NCI-H2107 treated with DMSO at 0.1 percent for 48 hours (cell line): ENCODE measurements at regions not wholly inside any gene's neighbourhood (a gene's known extent, or its start where the extent isn't known, plus 50 kb on each side); places are given as distances from the start of the nearest gene placed in this dataset.

Source experiments
- DNase-seq: peaks from one replicate; lab custom pipeline; 2025; ENCODE audit not compliant: unreplicated experiment; lab: John Stamatoyannopoulos, UW

- DNase-seq = peak; percentile 96
Observed at GRCh38 chr7:96495751-96496216, 173.9 kb upstream of the SLC25A13 start.

- DNase-seq = no peak
Observed at GRCh38 chr7:96486681-96487080, 164.8 kb upstream of the SLC25A13 start.

GRCh38 chr7:96484845-96485244, 162.9 kb upstream of the SLC25A13 start:
- no peak for DNase-seq

- no peak for DNase-seq
Observed at GRCh38 chr7:96484091-96484490, 162.2 kb upstream of the SLC25A13 start.

- no peak for DNase-seq
Observed at GRCh38 chr7:96481796-96482195, 159.9 kb upstream of the SLC25A13 start.

GRCh38 chr7:96479015-96479645, 157.2 kb upstream of the SLC25A13 start:
- no peak for DNase-seq

GRCh38 chr7:96471606-96472005, 149.7 kb upstream of the SLC25A13 start:
- no peak for DNase-seq

DNA sequence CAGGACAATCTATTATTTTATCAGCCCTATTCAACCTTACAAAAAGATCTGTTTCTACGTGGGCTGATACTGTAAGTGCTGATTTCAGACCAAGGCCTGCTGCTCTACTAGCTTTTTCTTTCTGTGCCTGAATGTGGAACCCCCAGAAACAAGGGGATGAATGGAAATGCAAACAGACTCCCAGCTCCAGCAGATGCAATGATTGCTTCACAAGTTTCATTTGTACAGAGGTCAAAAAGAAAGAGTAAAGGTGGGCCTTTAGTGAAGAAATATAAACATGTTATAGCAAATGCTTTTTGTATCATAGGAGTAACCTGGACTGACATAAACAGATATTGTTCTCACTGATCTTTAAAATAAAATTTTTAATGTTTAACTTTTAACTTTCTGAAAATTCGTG, 130.2 kb upstream of the SLC25A13 start:
- no peak for DNase-seq

GRCh38 chr7:96449094-96449493, 127.2 kb upstream of the SLC25A13 start:
- no peak for DNase-seq

DNA sequence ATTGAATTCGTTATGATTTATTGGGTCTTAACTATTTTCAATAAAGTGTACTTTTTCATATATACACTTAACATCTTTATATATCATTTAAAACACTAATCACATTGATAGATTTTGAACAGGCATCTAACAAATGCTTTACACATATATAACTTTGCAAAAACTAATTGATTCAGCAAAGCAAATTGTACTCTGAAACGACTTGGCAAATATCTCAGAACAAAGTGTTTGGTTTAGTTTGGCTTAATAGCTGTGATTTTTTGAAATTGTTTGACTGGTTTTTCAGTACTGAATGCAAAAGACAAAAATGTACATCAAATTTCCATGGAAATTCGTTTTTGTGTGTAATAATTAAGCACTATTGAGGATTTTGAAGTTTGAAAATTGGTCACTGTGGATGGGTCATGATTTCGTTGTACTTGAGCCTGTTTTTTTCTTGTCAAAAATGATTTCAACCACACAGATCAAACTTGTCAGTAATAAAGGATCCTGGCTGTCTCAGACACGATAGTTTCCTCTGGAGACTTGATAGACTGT, 125.3 kb upstream of the SLC25A13 start:
- no peak for DNase-seq

DNA sequence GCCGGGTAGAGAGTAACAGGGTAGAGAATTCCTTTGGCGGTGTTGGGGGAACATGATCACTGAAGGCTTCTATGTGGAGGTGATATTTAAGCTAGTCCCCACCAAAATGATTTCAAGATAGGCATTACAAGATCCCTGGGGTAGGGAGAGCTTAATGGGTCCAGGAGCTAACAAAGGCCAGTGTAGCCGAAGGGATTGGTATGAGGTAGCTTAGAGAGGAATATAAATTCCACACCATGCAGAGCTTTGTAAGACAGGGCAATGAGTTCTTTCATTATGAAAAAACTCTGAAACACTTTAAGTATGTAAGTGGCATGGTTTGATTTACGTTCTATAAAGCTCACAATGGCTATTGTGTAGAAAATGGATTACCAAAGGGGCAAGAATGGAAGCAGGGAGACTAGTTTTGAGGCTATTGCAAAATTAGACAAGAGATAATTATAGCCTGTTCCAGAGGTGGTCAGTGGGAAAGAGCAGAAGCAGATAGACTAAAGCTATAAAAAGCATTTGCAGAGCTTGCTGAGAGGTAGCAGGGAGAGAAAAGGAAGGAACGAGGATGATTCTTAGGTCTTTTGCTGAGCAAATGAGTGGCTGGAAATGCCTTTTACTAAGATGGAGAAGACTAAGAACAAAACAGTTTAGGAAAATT, 119.7 kb upstream of the SLC25A13 start:
- no peak for DNase-seq

GRCh38 chr7:96440328-96440727, 118.4 kb upstream of the SLC25A13 start:
- no peak for DNase-seq

DNA sequence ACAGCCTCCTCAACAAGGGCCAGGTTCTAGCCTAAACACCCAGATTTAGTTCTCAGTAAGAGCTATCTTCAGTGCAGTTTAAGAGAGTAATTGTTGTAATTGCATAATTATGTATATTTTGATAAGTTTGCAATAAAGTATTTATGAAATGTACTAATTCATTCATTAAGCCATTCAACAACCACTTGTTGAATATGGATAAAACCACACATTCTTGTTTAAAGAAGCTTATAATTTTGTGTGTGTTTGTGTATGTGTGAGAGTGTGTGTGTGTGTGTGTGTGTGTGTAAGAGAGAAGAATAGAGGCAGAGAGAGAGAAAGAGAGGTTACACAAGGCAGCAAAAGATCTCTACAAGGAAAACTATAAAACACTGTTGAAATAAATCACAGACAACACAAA, 115.0 kb upstream of the SLC25A13 start:
- DNase-seq = no peak

DNA sequence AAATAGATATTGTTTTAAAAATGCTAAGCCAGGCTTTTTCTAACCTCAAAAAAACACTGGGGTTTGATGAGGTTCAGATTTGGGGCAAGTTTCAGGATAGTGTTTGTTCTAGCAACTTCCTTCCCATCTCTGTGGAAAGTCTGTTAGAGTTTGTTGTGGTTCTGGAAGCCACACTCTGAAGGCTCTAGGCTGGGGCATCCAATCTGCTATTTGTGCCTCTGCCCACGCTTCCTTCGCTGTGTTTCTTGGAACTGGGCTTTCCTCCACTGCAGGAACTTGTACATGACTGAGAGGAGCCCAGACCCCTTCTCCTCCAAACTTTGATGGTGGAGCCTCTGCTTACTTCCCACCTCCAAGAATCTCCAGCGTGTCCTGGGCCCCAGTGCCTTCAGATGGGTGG, 108.5 kb upstream of the SLC25A13 start:
- no peak for DNase-seq

GRCh38 chr7:96427143-96427542, 105.2 kb upstream of the SLC25A13 start:
- no peak for DNase-seq

- DNase-seq = no peak
Observed at GRCh38 chr7:96426685-96427084, 104.8 kb upstream of the SLC25A13 start.

DNA sequence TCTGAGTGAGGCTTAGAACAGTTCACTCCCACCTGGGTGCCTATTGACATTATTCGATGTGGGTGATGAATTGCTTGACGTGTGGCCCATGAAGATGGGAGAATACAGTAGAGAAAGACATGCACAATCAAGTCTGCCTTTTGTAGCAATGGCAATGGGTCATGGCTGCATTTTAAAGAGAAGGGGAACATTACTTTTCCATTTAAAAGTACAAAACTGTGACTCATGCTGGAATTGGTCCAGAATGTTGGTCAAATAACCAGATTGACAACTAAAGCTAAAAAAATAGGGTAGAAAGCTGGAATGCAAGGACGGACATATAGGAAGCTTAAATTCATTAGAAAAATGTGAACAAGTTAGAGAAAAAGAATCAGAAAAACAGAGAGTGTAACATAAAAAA, 104.1 kb upstream of the SLC25A13 start:
- DNase-seq = no peak

DNA sequence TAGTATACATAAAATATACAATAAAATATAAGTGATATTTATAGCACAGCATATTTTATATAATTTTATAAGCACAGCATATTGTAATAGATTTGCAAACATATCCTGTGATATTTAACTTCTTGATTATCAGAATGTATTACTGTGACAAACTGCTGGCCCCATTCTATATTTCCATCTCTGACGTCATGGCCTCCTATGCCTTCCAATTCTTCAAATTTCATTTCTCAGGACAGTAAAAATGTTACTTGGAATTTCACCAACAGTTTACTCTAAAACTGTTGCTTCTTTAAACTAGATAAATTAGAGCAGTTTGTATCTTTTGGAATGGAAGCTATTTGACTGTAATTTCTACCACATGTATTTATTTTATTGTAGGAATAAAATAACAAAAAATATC, 102.5 kb upstream of the SLC25A13 start:
- no peak for DNase-seq

DNA sequence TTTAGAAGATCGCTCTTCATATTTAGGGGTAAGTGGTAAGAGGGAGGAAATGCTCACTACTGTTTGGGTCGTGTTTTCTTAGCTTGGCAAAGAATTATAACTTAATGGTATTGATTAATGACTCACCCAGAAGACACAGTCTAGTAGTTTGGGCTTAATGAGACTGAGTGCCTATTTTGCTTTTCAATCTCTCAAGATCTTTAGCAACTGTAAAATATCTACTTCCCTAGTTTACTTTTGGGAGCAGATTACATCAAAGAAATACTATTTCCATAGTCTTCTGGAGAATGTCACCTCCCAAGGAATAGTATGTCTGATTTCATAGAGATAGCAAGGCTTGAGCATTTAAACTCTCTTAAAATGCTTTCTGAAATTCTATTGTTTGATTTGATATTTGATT, 100.5 kb upstream of the SLC25A13 start:
- DNase-seq = no peak

DNA sequence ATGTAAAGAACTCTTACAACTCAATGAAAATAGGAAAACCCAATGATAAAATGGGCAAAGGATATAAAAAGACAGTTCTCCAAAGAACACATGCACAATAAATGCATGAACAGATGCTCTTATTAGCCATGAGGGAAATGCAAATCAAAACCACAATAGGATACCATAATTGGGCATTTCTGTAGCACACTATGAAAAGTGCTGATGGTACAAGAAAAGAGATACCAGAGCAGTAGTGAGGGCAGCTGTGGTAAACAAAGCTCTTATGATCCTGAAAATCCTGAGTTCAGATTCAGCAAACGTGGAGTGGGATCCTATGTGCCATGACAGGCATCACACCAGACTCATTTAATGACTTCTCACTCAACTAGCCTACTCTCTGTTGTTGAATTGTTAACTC, 96.7 kb upstream of the SLC25A13 start:
- no peak for DNase-seq

DNA sequence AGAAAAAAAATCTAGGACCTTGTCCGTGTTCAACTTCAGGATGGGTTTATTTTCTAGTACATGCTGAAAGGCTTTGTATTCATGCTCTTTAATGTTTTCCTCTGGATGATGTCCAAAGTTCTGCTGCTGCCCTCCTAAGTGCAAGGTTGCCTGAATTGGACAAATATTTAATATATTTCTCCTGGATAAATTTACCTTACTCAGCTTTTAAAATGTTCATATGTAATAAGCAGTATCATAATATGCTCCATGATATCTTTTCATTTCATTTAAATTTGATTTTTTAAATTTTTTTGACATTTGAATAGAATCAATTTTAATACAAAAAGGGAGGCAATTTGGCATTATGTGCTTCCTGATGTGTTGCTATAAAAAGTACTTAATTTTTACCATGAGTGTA, 95.9 kb upstream of the SLC25A13 start:
- no peak for DNase-seq

GRCh38 chr7:96416599-96416998, 94.7 kb upstream of the SLC25A13 start:
- DNase-seq = no peak

DNA sequence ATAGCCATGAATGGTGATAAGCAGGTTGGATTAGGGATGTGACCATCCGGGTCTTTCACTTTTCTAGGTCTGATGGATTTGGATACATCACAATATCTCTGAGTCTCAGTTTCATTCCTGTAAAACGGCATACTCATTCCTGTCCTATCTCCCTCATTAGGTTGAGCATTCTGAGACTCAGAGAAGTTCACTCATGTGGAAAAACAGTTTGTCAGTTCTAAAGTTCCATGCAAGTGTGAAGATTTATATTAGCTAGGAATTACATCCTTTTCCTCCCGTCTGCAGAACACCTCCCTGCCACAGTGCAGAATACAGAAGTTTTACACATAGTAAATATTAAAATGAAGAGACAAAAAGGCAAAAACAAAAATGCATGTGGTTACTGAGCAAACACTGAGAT, 94.2 kb upstream of the SLC25A13 start:
- no peak for DNase-seq
